ENCODE measurements at regions not wholly inside any gene's neighbourhood (a gene's known extent, or its start where the extent isn't known, plus 50 kb on each side); places are given as distances from the start of the nearest gene placed in this dataset.
"Not testable (repeated sequence)": the region's sequence is repeated elsewhere in the genome, so short reads cannot be mapped to it uniquely, and the experiment has no call there.

GRCh38 chr15:46098006-46098405 lies 463.2 kb downstream of the SQOR start:
- DNase-seq (ENCODE audit: low read depth in 3 of 3): not testable (repeated sequence)

GRCh38 chr15:46110755-46111154 lies 475.9 kb downstream of the SQOR start:
- no peak for DNase-seq (ENCODE audit: low read depth in 3 of 3)

- no peak for DNase-seq (ENCODE audit: low read depth in 3 of 3)
These were observed 476.9 kb downstream of the SQOR start for GRCh38 chr15:46111730-46112129.

- no peak for DNase-seq (ENCODE audit: low read depth in 3 of 3)
These were observed 482.2 kb downstream of the SQOR start for GRCh38 chr15:46117071-46117470.

GRCh38 chr15:46120713-46121112 lies 485.9 kb downstream of the SQOR start:
- DNase-seq (ENCODE audit: low read depth in 3 of 3): no peak

GRCh38 chr15:46121441-46121840 lies 486.6 kb downstream of the SQOR start:
- no peak for DNase-seq (ENCODE audit: low read depth in 3 of 3)

- no peak for DNase-seq (ENCODE audit: low read depth in 3 of 3)
These were observed 491.8 kb downstream of the SQOR start for GRCh38 chr15:46126581-46126980.

GRCh38 chr15:46127361-46127874 lies 492.6 kb downstream of the SQOR start:
- DNase-seq (ENCODE audit: low read depth in 3 of 3): no peak

- DNase-seq (ENCODE audit: low read depth in 3 of 3): no peak
These were observed 494.3 kb downstream of the SQOR start for GRCh38 chr15:46129145-46129544.

GRCh38 chr15:46131876-46132275 lies 497.0 kb downstream of the SQOR start:
- no peak for DNase-seq (ENCODE audit: low read depth in 3 of 3)

GRCh38 chr15:46137443-46137842 lies 502.6 kb downstream of the SQOR start:
- DNase-seq (ENCODE audit: low read depth in 3 of 3): no peak

GRCh38 chr15:46146002-46146401 lies 511.2 kb downstream of the SQOR start:
- DNase-seq (ENCODE audit: low read depth in 3 of 3): no peak

GRCh38 chr15:46146915-46147314 lies 512.1 kb downstream of the SQOR start:
- DNase-seq (ENCODE audit: low read depth in 3 of 3): no peak

- DNase-seq (ENCODE audit: low read depth in 3 of 3): no peak
These were observed 517.0 kb downstream of the SQOR start for GRCh38 chr15:46151786-46152185.

GRCh38 chr15:46166750-46167149 lies 531.9 kb downstream of the SQOR start:
- no peak for DNase-seq (ENCODE audit: low read depth in 3 of 3)

- DNase-seq (ENCODE audit: low read depth in 3 of 3): no peak
These were observed 535.5 kb downstream of the SQOR start for GRCh38 chr15:46170326-46170725.

GRCh38 chr15:46174122-46174521 lies 539.3 kb downstream of the SQOR start:
- DNase-seq (ENCODE audit: low read depth in 3 of 3): no peak

- DNase-seq (ENCODE audit: low read depth in 3 of 3): no peak
These were observed 542.4 kb downstream of the SQOR start for GRCh38 chr15:46177219-46177618.

- DNase-seq (ENCODE audit: low read depth in 3 of 3): no peak
These were observed 543.3 kb downstream of the SQOR start for GRCh38 chr15:46178138-46178537.

GRCh38 chr15:46207341-46207740 lies 572.5 kb downstream of the SQOR start:
- DNase-seq (ENCODE audit: low read depth in 3 of 3): no peak

GRCh38 chr15:46213551-46213950 lies 578.7 kb downstream of the SQOR start:
- DNase-seq (ENCODE audit: low read depth in 3 of 3): no peak

GRCh38 chr15:46222826-46223225 lies 588.0 kb downstream of the SQOR start:
- DNase-seq (ENCODE audit: low read depth in 3 of 3): no peak

- DNase-seq (ENCODE audit: low read depth in 3 of 3): no peak
These were observed 594.4 kb downstream of the SQOR start for GRCh38 chr15:46229263-46229662.

- no peak for DNase-seq (ENCODE audit: low read depth in 3 of 3)
These were observed 597.0 kb downstream of the SQOR start for GRCh38 chr15:46231786-46232185.

- DNase-seq (ENCODE audit: low read depth in 3 of 3): no peak
These were observed 597.6 kb downstream of the SQOR start for GRCh38 chr15:46232471-46232870.

Data from stimulated activated CD4-positive, alpha-beta T cell treated with anti-CD3 and anti-CD28 coated beads, TNF-alpha, amount 100 ng/mL, for 24 hours (primary cell).